Suprapubic skin (tissue), 4 donors: ENCODE measurements at regions not wholly inside any gene's neighbourhood (a gene's known extent, or its start where the extent isn't known, plus 50 kb on each side); places are given as distances from the start of the nearest gene placed in this dataset.
"Not testable (repeated sequence)": the region's sequence is repeated elsewhere in the genome, so short reads cannot be mapped to it uniquely, and the experiment has no call there.

Experiments used
- DNase-seq, 2 donors: peaks; one replicate each; pipeline ENCODE4 v3.0.0-alpha.2; 2019; ENCODE audit warnings: low spot score in 2 of 2
- H3K27ac ChIP-seq: fragments of 200-600 bp; sonication (generic); one replicate; pipeline ENCODE4 v1.5.1; 2019
- H3K27me3 ChIP-seq: fragments of 200-600 bp; sonication (generic); one replicate; pipeline ENCODE4 v1.5.1; 2019
- H3K36me3 ChIP-seq: fragments of 200-600 bp; sonication (generic); one replicate; pipeline ENCODE4 v1.5.1; 2019
- H3K4me1 ChIP-seq: fragments of 200-600 bp; sonication (generic); one replicate; pipeline ENCODE4 v1.5.1; 2019
- H3K4me3 ChIP-seq: fragments of 200-600 bp; sonication (generic); one replicate; pipeline ENCODE4 v1.5.1; 2019; ENCODE audit warnings: mild to moderate bottlenecking
- H3K9me3 ChIP-seq: fragments of 200-600 bp; sonication (generic); one replicate; pipeline ENCODE4 v1.5.1; 2019
- EP300 ChIP-seq: sonication (generic); formaldehyde crosslinking; IDR thresholded peaks from one replicate; pipeline ENCODE4 v1.6.1; 2017; ENCODE audit warnings: antibody characterized with exemption
- POLR2A ChIP-seq, 2 donors: fragments of 450-650 bp; IDR thresholded peaks; one replicate each; pipeline ENCODE4 v1.6.1; 2017; ENCODE audit warnings: antibody characterized with exemption in 2 of 2, mild to moderate bottlenecking in 2 of 2, moderate library complexity in 2 of 2
- POLR2AphosphoS5 ChIP-seq, 3 donors: sonication (generic); formaldehyde crosslinking; IDR thresholded peaks; one replicate each; pipeline ENCODE4 v1.6.1; 2017; ENCODE audit warnings: antibody characterized with exemption in 3 of 3
- WGBS: methylation state at CpG from one replicate; pipeline ENCODE4 v1.1.5; 2018; 5-methylcytosine and 5-hydroxymethylcytosine counted together
- TF ChIP-seq, protein P1 (sequence below), 2 donors: fragments of 200-600 bp in 1 of 2; fragments of 450-650 bp in 1 of 2; sonication (generic) in 1 of 2; IDR thresholded peaks; one replicate each; pipeline ENCODE4 v1.5.1; 2016 to 2019; ENCODE audit warnings: antibody characterized with exemption in 2 of 2, mild to moderate bottlenecking in 1 of 2, moderate library complexity in 1 of 2

DNA sequence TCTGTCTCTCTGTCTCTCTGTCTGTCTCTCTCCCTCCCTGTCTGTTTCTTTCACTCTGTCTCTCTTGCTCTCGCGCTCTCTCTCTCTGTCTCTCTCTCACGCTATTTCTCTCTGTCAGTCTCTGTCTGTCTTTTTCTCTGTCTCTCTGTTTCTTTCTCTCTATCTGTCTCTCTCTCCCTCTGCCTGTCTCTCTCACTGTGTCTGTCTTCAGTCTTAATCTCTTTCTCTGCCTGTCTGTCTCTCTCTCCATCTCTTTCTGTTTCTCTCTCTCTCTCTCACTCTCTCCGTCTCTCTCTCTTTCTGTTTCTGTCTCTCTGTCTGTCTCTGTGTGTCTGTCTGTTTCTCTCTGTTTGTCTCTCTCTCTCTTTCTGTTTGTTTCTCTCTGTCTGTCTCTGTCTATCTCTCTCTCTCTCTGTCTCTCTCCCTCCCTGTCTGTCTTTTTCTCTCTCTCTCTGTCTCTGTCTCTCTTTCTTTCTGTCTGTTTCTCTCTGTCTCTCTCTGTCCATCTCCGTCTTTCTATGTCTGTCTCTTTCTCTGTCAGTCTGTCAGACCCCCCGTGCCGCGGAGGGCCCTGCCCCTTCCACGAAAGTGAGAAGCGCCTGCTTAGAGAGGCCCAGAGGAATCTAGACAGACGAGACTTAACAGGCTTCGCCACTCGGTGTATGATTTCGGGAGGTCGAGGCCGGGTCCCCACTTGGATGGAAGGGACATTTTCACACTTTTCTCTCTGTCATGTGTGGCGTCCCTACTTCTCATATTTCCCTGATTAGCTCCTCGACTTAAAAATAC lies 346.3 kb upstream of the DEFB115 start:
- Histone ChIP-seq H3K36me3 (no peaks in the 10 kb centered on the region), H3K4me1 (no peaks in the 10 kb centered on the region), H3K9me3 (no peaks in the 10 kb centered on the region), H3K27ac (no peak overlapping the region), H3K4me3 (no peak overlapping the region), H3K27me3 (no peaks in the 10 kb centered on the region)
- WGBS: 84% methylated on average over 18 of the region's 18 CpGs
- TF ChIP-seq, protein P1, sequence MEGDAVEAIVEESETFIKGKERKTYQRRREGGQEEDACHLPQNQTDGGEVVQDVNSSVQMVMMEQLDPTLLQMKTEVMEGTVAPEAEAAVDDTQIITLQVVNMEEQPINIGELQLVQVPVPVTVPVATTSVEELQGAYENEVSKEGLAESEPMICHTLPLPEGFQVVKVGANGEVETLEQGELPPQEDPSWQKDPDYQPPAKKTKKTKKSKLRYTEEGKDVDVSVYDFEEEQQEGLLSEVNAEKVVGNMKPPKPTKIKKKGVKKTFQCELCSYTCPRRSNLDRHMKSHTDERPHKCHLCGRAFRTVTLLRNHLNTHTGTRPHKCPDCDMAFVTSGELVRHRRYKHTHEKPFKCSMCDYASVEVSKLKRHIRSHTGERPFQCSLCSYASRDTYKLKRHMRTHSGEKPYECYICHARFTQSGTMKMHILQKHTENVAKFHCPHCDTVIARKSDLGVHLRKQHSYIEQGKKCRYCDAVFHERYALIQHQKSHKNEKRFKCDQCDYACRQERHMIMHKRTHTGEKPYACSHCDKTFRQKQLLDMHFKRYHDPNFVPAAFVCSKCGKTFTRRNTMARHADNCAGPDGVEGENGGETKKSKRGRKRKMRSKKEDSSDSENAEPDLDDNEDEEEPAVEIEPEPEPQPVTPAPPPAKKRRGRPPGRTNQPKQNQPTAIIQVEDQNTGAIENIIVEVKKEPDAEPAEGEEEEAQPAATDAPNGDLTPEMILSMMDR (IDR thresholded peaks at IDR 0.05): no peak
- no peak for TF ChIP-seq POLR2AphosphoS5 (IDR thresholded peaks at IDR 0.05)
- no peak for TF ChIP-seq POLR2A (IDR thresholded peaks at IDR 0.05)
- TF ChIP-seq EP300: no peak
- DNase-seq: peak in 1 of 2 donors; percentile 36

DNA sequence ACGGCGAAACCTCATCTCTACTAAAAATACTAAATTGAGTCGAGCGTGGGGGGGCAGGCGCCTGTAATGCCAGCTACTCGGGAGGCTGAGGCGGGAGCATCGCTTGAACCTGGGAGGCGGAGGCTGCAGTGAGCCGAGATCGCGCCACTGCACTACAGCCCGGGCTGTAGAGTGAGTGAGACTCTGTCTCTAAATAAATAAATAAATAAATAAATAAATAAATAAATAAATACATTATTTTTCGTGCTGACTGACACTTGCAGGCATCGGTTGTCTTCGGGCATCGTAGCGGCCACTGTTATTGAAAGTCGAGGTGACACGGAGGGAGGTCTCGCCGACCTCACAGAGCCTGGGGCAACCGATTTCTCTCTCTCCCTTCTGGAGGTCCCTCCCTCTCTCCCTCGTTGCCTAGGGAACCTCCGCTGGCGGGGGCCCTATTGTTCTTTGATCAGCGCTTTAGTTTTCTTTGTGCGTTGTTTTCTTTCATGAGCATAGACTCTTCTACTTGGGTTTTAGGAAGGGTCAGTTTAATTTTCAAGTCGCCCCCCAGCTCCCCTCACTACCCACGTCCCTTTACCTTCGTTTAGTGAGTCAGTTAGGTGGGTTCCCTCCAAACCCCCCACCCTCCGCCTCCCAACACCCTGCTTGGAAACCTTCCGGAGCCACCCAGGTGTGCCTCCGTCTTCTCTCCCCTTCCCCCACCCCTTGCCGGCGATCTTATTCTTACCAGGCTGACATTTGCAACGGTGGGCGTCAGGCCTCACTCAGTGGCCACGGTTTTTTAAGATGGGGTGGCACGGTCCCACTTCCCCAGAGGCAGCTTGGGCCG lies 345.4 kb upstream of the DEFB115 start:
- H3K4me1 ChIP-seq, H3K36me3 ChIP-seq, H3K9me3 ChIP-seq, H3K27ac ChIP-seq, H3K27me3 ChIP-seq, H3K4me3 ChIP-seq: not testable (repeated sequence)
- 33% methylated on average over 39 of the region's 41 CpGs for WGBS
- DNase-seq: peak in 1 of 2 donors; percentile 29

DNA sequence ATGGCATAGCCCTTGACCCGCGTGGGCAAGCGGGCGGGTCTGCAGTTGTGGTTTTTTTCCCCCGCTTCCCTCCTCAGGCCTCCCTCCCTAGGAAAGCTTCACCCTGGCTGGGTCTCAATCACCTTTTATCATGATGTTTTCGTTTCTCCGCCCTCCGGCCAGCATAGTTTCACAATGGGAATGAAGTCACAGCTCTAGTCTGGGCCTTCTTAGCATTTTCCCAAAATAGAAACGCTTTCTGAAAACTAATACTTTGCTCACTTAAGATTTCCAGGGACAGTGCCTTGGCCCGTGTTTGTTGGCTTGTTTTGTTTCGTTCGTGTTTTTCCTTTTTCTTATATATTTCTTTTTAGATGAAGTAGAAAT lies 344.8 kb upstream of the DEFB115 start:
- H3K4me3 ChIP-seq, H3K27me3 ChIP-seq, H3K27ac ChIP-seq, DNase-seq, H3K4me1 ChIP-seq, H3K9me3 ChIP-seq, H3K36me3 ChIP-seq: not testable (repeated sequence)
- WGBS: 14% methylated on average over 12 of the region's 12 CpGs

DNA sequence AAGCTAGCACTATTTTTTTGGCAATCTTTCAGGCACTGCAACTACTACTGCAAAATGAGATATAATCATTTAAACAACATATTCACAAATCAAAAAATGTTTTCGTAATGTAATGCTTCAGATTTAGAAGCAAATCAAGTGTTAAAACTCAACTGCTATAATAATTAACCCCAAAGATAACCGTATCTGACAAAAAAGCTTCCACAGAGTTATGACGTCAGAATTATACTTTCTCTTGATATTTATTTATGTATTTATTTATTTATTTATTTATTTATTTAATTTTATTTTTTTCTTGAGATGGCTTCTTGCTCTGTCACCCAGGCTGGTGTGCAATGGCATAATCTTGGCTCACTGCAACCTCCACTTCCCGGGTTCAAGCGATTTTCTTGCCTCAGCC lies 341.1 kb upstream of the DEFB115 start:
- not testable (repeated sequence) for H3K9me3 ChIP-seq, H3K4me3 ChIP-seq, H3K4me1 ChIP-seq, H3K27ac ChIP-seq, H3K27me3 ChIP-seq, DNase-seq, H3K36me3 ChIP-seq
- WGBS: 86% methylated on average over 5 of the region's 5 CpGs

DNA sequence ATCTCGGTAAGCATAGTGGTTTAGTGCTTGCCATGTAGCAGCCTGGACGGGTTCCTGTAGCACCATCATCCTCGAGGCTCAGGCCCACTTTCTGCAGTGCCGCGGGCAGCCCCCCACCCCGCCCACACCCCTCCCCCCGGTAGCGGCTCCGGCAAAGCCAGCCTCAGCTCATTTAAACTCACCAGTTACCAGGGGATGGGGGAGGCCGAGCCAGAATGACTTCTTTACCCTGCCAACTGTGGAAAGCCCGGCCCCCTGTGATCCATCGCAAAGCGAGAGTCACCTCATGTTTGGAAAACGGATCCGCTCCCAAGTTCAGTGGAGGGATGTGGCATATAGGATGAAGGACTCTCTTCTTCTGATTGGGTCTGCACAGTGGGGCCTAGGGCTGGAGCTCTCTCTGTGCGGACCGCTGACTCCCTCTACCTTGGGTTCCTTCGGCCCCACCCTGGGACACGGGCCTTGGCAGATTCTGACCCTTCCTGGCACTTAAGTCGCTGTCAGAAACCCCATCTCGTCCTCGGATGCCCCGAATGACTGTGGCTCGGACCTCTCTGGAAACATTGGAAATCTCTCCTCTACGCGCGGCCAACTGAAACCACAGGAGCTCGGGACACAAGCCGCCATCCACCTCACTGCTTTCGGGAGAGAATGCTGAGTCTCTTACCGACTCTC lies 337.8 kb upstream of the DEFB115 start:
- TF ChIP-seq EP300 (no peak), POLR2A (IDR thresholded peaks at IDR 0.05) (no peak), POLR2AphosphoS5 (IDR thresholded peaks at IDR 0.05) (no peak)
- TF ChIP-seq, protein P1 (IDR thresholded peaks at IDR 0.05): no peak
- WGBS: 91% methylated on average over 30 of the region's 31 CpGs
- H3K4me3 ChIP-seq: no peak overlapping the region

DNA sequence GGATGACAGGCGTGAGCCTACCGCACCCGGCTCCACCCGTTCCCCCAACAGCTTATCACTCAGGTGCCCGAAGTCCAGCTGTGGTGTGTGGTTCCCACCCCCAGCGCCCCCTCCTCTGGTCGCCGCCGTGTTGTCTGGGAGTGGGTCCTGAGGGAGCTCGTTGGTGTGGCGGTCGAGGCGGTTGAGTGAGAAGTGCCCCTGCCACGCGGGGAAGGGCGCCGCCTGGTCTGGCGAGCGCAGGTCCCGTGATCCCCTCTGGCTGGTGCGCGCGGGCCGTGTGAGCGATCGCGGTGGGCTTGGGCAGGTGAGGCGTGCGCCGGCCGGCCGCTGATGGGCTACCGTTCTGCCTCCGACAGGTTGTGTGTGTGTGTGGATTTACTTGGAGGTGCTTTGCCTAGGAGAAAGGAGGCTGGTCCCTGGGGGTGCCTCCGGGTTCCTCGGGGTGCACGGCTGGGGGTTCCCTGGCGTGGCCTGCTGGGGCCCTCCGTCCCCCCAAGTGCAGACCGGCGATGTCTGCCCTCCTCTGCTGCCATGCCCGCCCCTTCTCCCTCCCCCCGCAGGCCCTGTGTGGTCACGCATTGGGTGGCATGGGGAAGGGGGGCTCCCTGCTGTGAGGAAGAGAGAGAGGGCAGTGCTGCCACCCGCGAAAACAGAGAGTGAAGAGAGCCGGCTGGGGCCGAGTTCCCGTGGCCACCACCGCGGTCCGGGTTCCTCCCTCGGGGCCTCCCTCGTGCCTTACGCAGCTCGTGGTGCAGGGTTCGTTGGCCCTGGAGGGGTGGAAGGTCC lies 336.0 kb upstream of the DEFB115 start:
- H3K36me3 ChIP-seq: no peaks in the 10 kb centered on the region
- H3K9me3 ChIP-seq: peaks cover 12% of the 10 kb centered on the region
- TF ChIP-seq, protein P1 (IDR thresholded peaks at IDR 0.05): no peak
- TF ChIP-seq EP300 (no peak), POLR2A (IDR thresholded peaks at IDR 0.05) (no peak)
- no peak overlapping the region for H3K4me3 ChIP-seq
- H3K27ac ChIP-seq: no peak overlapping the region
- peaks cover 7% of the 10 kb centered on the region for H3K27me3 ChIP-seq
- no peaks in the 10 kb centered on the region for H3K4me1 ChIP-seq
- 87% methylated on average over 49 of the region's 57 CpGs for WGBS
- DNase-seq: no peak

More for the DNA sequence above, 337.8 kb upstream of the DEFB115 start:
- H3K27me3 ChIP-seq: peaks cover 7% of the 10 kb centered on the region
- no peak overlapping the region for H3K27ac ChIP-seq
- H3K36me3 ChIP-seq: no peaks in the 10 kb centered on the region
- no peaks in the 10 kb centered on the region for H3K4me1 ChIP-seq
- no peak for DNase-seq
- peaks cover 12% of the 10 kb centered on the region for H3K9me3 ChIP-seq
